ENCODE measurements at regions not wholly inside any gene's neighbourhood (a gene's known extent, or its start where the extent isn't known, plus 50 kb on each side); places are given as distances from the start of the nearest gene placed in this dataset.
A peak's percentile ranks its signal among the peaks of the same experiment; 100 is the strongest.

DNA sequence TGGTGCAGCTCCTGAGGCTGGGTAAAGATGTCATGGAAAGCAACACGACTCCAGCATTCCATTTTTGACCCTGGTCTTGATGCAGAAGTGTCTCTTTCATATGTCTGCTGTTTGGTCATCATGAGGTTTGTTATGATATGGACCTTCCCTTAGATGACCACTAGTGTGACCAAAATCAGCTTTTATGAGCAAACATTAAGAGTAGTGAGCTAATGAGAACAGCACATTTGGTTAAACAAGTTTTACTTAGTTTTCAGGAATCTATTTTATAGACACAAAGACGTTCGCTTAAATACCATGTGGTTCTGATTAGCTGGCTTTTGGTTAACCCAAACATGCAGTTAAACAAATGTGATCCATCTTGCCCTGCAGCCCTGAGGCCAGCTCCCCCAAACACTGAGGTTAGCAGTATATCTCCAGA is 56.7 kb upstream of the ACTBL2 start:
- H3K9me3 Mint-ChIP-seq, result no peaks in the 10 kb centered on the region
- peaks cover 16% of the 10 kb centered on the region for H3K27me3 Mint-ChIP-seq
- no peak overlapping the region for H3K4me3 Mint-ChIP-seq
- no peak overlapping the region for H3K27ac Mint-ChIP-seq
- H3K36me3 Mint-ChIP-seq (ENCODE audit: low read depth), result no peaks in the 10 kb centered on the region
- no peak for ATAC-seq (replicated peaks)
- no peaks in the 10 kb centered on the region for H3K4me1 Mint-ChIP-seq

DNA sequence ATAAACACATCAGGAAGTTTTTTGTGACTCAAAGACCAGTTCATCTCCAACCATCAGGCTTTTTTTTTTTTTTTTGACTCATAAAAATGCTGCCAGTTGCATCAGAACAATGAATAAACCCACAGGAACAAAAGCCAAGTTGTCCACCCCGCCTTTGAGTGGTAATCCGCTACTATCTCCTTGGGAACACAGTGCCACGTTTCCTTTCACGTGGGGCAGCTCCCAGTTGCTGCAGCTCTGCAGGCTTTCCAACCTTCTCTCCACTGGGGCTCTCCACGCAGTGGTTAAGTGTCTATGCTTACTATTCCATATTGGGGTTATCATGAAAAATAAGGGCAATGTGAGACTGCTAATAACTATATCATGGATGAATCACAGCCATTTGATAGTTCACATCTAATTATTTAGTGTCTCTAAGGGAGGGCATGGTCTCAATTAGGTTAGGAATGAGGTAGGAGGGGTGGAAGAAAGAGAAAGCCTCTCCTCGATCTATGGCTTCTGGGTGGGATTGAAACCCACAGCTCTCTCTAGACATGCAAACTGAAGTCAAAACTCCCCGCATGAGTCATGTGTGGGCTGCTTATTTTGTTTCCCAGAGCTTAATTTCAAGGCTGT is 55.8 kb upstream of the ACTBL2 start:
- Mint-ChIP-seq H3K36me3 (ENCODE audit: low read depth) (no peaks in the 10 kb centered on the region), H3K4me3 (no peak overlapping the region), H3K27me3 (peaks cover 20% of the 10 kb centered on the region), H3K4me1 (no peaks in the 10 kb centered on the region), H3K27ac (no peak overlapping the region), H3K9me3 (no peaks in the 10 kb centered on the region)
- peak; percentile 59 for ATAC-seq (replicated peaks)

DNA sequence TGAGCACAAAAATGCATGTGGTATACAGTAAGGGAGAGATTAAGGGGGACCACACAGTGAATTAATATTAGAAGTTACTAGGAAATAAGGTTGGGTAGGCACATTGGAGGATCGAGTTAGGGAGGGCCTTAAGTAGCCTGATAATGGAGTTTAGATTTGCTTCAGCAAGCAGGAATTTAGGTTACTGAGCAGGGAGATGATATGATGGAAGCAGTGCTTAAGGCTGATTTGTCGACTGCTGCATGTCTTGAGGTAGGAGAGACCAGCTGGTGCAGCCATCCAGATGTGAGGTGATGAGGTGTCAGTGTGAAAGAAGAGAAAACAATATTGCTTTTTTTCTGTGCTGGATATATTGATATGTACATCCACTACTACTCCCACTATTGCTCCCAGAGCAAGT is 55.2 kb upstream of the ACTBL2 start:
- H3K4me1 Mint-ChIP-seq, result no peaks in the 10 kb centered on the region
- no peak overlapping the region for H3K4me3 Mint-ChIP-seq
- ATAC-seq (replicated peaks), result no peak
- H3K27ac Mint-ChIP-seq, result no peak overlapping the region
- no peaks in the 10 kb centered on the region for H3K9me3 Mint-ChIP-seq
- peaks cover 20% of the 10 kb centered on the region for H3K27me3 Mint-ChIP-seq
- no peaks in the 10 kb centered on the region for H3K36me3 Mint-ChIP-seq (ENCODE audit: low read depth)

DNA sequence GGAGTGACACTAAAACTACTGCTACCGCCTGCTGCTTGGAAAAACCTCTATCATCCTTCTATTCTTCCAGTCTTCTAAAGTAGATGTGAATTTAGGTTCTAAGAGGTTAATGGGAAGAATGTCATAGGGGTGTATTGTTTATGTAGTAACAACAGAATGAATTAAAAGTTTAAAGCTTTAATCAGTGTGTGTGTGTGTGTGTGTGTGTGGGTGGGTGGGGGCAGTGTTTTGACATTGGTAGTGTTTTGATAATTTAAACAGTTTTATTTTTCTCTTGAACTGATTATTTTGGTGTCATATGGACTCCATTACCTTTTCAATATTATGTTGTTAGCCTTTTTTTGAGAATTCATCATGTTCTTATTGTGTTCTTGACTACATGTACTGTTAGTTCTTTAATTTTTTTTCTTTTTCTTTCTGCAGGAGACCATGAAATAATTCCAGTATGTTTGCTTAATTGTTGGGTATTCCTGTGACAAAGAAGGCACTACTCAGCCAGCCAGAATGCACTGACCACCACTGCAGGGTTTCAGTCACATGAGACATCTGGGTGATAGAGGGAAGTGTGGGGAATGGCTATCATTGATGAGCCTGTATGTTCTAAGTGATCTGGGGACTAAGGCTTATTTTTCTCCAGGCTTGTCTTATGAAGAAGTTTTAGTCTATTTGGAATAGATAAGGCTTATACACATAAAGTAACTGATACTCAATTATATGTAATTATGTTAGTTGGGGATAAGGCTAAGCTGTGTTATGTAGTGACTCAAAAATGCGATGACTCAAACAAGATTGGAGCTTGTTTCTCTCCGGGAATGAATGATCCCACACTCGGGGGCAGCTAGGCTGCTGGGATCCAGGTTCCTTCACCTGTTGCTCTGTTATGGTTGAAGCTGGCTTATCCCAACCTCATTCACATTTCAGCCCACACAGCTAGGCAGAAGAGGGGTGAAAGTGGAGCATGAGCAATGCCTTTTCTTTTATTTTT is 50.2 kb upstream of the ACTBL2 start:
- Mint-ChIP-seq H3K36me3 (ENCODE audit: low read depth) (no peaks in the 10 kb centered on the region), H3K27me3 (peaks cover 16% of the 10 kb centered on the region), H3K9me3 (no peaks in the 10 kb centered on the region), H3K27ac (no peak overlapping the region), H3K4me3 (no peak overlapping the region), H3K4me1 (no peaks in the 10 kb centered on the region)
- peak; percentile 28 for ATAC-seq (replicated peaks)
